SIG-M5 (cell line): ENCODE measurements at regions not wholly inside any gene's neighbourhood (a gene's known extent, or its start where the extent isn't known, plus 50 kb on each side); places are given as distances from the start of the nearest gene placed in this dataset.
"Not testable (repeated sequence)": the region's sequence is repeated elsewhere in the genome, so short reads cannot be mapped to it uniquely, and the experiment has no call there.

Experiments
- DNase-seq: peaks from one replicate; lab custom pipeline; 2025; lab: John Stamatoyannopoulos, UW

- no peak for DNase-seq
These were observed 77.6 kb upstream of the IGLL5 start for GRCh38 chr22:22810018-22810427.

DNA sequence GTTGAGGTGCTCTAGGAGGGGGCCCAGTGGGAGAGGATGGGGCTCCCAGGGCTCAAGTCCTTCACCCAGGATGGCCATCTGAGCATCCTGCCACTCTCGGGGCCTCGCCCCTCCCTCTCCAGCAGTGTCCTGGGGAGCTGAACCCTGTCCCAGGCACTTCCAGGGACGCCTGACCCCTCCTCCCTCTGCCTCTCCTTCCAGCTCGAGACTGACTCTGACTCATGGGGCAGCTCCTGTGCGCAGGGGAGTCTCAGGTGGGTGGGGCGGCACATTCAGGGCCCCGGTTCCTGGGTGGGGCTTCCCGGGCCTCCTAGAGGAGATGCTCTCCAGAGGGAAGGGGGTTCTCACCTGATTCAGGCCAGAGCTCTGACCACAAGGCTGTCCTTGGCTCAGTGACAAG lies 77.1 kb upstream of the IGLL5 start:
- no peak for DNase-seq

DNA sequence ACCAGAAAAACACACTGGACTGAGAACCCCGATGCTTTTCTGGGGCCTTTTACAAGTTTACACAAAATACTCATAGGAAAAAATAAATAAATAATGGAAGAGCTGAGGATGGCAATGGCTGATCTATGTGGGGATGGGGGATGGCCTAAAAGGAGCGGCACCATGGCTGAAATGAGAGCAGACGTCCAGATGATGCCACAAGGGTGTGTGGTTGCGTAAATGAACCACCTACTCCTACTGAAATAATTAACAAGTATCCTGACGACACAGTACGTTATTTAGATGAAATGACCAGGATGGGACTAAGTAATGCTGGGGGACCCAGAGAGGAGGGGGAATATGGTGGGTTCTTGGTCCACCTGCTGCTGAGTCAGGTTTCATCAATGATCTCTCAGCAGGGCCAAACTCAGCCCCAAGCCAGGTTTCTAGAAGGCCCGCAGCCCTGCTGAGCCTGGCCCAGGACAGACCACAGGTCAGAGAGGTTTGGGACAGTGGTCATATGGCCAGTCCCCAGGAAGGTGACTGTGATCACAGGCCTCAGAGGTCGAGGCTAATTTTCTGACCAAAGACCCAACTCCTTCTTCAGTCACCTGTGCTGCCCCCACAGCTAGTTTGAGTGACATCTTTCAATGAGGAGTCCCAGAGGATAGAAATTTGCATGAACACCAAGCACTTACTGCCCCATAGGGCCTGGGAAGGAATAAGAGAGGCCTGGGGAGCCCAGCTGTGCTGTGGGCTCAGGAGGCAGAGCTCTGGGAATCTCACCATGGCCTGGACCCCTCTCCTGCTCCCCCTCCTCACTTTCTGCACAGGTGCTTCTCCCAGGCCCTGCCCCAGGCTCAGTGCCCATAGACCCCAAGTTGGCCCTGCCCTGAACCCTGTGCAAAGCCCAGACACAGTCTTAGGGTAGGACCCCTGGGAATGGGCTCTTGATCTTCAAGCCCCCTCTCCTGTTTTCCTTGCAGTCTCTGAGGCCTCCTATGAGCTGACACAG lies 76.3 kb upstream of the IGLL5 start:
- DNase-seq: no peak

DNA sequence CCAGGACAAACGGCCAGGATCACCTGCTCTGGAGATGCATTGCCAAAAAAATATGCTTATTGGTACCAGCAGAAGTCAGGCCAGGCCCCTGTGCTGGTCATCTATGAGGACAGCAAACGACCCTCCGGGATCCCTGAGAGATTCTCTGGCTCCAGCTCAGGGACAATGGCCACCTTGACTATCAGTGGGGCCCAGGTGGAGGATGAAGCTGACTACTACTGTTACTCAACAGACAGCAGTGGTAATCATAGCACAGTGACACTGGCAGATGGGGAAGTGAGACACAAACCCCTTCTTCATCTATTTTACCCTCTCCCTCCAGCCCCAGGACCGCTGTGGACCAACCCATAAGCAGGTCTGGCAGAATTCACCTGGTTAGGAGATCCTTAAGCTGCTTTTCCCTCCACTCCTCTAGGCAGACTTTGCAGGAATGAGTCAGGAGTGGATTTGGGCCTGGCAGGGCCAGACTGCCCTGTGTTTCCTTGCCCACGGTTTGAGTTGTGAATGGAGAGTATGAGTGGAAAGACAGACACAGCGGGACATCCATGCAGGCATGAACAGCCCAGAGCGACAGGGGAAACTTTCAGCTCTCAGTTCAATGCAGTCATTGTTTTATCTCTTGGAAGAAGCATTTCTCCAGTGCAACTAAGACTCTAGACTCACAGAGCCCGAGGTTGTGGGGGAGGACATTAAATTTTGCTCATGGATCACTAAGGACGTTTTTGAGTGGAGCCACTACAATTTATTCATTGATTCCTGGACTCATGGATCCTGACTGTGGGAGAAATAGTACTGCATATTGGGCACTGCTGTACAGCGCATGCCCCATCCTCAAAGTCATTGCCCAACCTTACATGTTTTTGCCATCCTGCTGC lies 75.3 kb upstream of the IGLL5 start:
- DNase-seq: no peak

GRCh38 chr22:22813126-22814075 lies 74.2 kb upstream of the IGLL5 start:
- no peak for DNase-seq

DNA sequence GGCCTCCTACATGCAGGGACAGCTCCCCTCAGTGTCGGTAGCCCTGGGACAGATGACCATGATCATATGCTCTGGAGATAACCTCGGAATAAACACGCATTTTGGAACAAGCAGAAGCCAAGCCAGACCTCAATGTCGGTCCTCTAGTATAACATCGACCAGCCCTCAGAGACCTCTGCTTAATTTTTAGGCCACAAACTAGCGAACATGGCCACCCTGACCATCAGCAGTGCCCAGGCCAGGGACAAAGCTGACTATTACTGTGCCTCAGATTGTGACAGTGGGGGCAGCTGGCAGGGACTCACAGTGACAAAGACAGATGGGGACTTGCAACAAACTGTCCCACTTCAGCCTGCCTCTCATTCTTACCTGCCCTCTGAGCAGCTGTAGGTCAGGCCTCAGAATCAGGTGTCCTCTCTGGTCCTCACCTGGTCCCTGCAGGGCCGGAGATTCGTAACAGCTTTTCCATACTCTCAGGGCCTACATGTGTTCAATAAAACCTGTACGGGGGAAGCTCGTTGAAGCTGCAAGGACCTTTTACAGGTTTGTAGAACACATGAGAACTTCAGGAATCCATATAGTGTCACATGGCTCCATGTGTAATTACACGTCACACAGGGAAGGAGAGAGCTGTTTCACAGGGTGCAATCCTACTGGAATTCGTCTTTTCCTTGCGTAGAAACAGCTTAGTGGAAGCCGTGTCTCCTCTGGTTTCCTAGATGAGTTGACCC lies 72.8 kb upstream of the IGLL5 start:
- no peak for DNase-seq

DNA sequence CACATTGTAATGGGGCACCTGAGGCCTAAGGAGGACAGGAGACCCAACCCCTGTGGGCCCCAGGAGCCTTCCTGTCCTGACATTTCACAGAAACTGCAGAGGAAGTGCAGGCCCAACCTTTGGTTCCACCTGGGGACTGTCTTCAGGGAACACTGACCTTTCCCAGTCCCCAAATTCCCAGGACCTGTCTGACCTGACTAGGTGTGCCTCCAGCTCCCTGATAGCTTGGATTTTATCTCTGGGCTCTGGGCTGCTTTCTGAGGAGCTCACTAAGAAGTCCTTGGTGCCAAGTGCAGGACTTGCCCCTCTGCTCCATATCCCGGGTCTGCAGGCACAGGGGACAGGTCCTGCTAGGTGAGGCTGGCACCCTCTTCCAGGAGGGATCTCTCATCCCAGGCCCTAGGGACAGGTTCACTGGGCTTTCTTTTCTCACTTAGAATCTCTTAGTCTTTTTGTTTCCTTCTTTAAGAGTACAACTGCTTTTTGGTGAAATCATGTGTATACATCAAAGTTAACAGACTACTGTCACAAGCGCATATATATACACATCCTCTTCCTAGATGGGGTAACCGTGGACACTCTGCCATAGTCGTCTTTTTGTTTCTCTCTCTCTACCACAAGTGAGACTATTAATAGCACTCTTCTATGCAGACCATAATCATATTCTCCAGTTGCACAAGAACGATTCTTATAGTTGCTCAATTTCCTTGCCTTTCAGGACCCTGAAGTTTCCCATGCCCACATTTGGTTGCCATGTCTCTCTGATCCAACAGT lies 72.0 kb upstream of the IGLL5 start:
- peak; percentile 73 for DNase-seq

DNA sequence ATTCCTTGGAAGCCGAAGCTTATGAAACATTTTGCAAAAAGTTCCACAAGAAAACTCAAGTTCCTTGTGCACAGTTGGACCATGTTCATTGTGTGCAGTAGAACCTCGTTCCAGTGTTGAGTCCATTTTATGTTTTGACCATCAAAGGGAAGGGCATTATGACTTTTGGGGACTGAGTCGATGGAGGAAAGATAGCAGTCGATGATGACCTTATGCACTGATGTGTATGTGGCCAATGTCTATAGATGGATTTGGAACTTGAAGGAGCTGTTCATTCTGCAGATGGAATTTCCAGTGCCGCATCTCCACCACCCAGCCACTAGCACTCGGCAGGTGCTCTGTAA lies 71.5 kb upstream of the IGLL5 start:
- no peak for DNase-seq

GRCh38 chr22:22816766-22817410 lies 70.7 kb upstream of the IGLL5 start:
- DNase-seq: no peak

- no peak for DNase-seq
These were observed 70.0 kb upstream of the IGLL5 start for GRCh38 chr22:22817468-22818201.

- no peak for DNase-seq
These were observed 69.4 kb upstream of the IGLL5 start for GRCh38 chr22:22818202-22818538.

GRCh38 chr22:22818861-22819855 lies 68.5 kb upstream of the IGLL5 start:
- no peak for DNase-seq

- DNase-seq: no peak
These were observed 67.5 kb upstream of the IGLL5 start for GRCh38 chr22:22820076-22820475.

DNA sequence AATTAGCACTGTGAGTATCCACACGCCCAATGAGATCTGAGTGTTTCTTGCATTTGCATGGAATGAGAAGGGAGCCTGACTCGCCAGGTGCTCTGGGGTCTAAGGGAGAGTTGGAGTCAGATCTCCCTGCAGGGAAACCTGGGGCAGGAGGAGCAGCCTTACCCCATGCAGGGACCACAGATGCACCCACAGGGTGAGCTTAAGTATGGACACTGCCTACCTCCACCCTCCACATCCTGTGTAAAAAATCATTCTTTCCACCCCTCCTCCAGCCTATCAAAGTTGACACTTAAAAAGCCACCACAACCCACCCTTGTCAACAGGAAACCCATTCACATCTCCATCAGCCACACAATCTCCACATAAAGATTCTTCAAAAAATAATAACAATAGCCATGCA lies 67.0 kb upstream of the IGLL5 start:
- no peak for DNase-seq

- DNase-seq: no peak
These were observed 66.3 kb upstream of the IGLL5 start for GRCh38 chr22:22821340-22821739.

- DNase-seq: no peak
These were observed 65.5 kb upstream of the IGLL5 start for GRCh38 chr22:22822106-22822505.

DNA sequence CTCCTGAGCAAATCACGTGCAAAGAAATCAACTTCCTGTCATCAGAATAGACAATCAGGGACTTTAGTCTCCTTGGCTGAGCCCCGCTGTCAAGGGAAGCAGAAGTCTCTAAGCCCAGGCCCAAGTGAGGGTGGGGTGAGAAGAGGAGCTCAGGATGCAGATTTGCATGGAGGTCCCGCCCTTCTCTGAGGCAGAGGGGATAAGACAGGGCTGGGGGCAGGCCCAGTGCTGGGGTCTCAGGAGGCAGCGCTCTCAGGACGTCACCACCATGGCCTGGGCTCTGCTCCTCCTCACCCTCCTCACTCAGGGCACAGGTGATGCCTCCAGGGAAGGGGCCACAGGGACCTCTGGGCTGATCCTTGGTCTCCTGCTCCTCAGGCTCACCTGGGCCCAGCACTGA lies 65.1 kb upstream of the IGLL5 start:
- not testable (repeated sequence) for DNase-seq
